IMR-90 (cell line): ENCODE measurements at regions not wholly inside any gene's neighbourhood (a gene's known extent, or its start where the extent isn't known, plus 50 kb on each side); places are given as distances from the start of the nearest gene placed in this dataset.

Source experiments
- ATAC-seq: fragments of 200-7000 bp; cut with Tn5 transposase; 2 replicates; pipeline ENCODE4 v1.9.1; 2020; ENCODE audit warnings: low read depth, mild to moderate bottlenecking, moderate library complexity
- BruUV-seq: library from RNA; stranded (reverse); fragments of 400-500 nt; replicated peaks from 2 replicates; lab custom pipeline; 2021; lab: Mats Ljungman, UMichigan
- CTCF ChIA-PET: fragments of 300-600 bp; formaldehyde crosslinking; extraction: SDS; loops from one replicate; lab custom pipeline; 2021; ENCODE audit warnings: antibody characterized with exemption; lab: Yijun Ruan, JAX
- POLR2A ChIA-PET: fragments of 300-600 bp; sonication (Branson Sonifier 250); formaldehyde crosslinking; loops from one replicate; lab custom pipeline; 2022; ENCODE audit warnings: antibody characterized with exemption; ENCODE audit not compliant: unreplicated experiment; lab: Charles Lee
- DNase-seq: peaks from one replicate; pipeline ENCODE4 v3.0.0; 2013
- H2AFZ ChIP-seq: replicated peaks from 2 replicates; pipeline ENCODE3; 2013; ENCODE audit warnings: low read length, mild to moderate bottlenecking; ENCODE audit not compliant: poor library complexity
- H2AK5ac ChIP-seq: 2 replicates; pipeline ENCODE4 v1.6.1; 2013; ENCODE audit warnings: low read depth, low read length, inconsistent platforms
- H2AK9ac ChIP-seq: replicated peaks from 2 replicates; pipeline ENCODE3; 2013; ENCODE audit warnings: mild to moderate bottlenecking, low read depth, low read length, moderate library complexity; ENCODE audit not compliant: poor library complexity
- H2BK120ac ChIP-seq: 2 replicates; pipeline ENCODE4 v1.6.1; 2013; ENCODE audit warnings: low read depth, low read length, inconsistent platforms
- H2BK15ac ChIP-seq: 3 replicates; pipeline ENCODE4 v1.6.1; 2013; ENCODE audit warnings: low read depth, low read length, inconsistent platforms
- H2BK20ac ChIP-seq: 2 replicates; pipeline ENCODE4 v1.6.1; 2013; ENCODE audit warnings: low read depth, mild to moderate bottlenecking, inconsistent platforms, low read length, moderate library complexity
- H2BK5ac ChIP-seq: 2 replicates; pipeline ENCODE4 v1.6.1; 2013; ENCODE audit warnings: mild to moderate bottlenecking, low read depth, low read length, inconsistent platforms; ENCODE audit not compliant: poor library complexity, severe bottlenecking
- H3K14ac ChIP-seq: replicated peaks from 2 replicates; pipeline ENCODE4 v1.6.1; 2013; ENCODE audit warnings: low read depth, low read length, inconsistent platforms
- H3K18ac ChIP-seq: 2 replicates; pipeline ENCODE4 v1.6.1; 2013; ENCODE audit warnings: low read depth, low read length, control low read depth
- H3K23ac ChIP-seq: 2 replicates; pipeline ENCODE4 v1.6.1; 2013; ENCODE audit warnings: low read depth, low read length, inconsistent platforms
- H3K27ac ChIP-seq: 2 replicates; pipeline ENCODE4 v1.5.1; 2013; ENCODE audit warnings: mild to moderate bottlenecking, control low read depth, low read length; ENCODE audit not compliant: insufficient read depth
- H3K27me3 ChIP-seq: 2 replicates; pipeline ENCODE4 v1.6.1; 2013; ENCODE audit warnings: low read length; ENCODE audit not compliant: control insufficient read depth, insufficient read depth
- H3K36me3 ChIP-seq: 2 replicates; pipeline ENCODE4 v1.6.1; 2013; ENCODE audit warnings: low read length, mixed read lengths; ENCODE audit not compliant: control insufficient read depth, insufficient read depth
- H3K4ac ChIP-seq: 2 replicates; pipeline ENCODE4 v1.6.1; 2013; ENCODE audit warnings: low read depth, low read length, inconsistent platforms
- H3K4me1 ChIP-seq: 2 replicates; pipeline ENCODE4 v1.6.1; 2013; ENCODE audit warnings: low read length, mixed read lengths; ENCODE audit not compliant: control insufficient read depth, insufficient read depth
- H3K4me2 ChIP-seq: 2 replicates; pipeline ENCODE4 v1.6.1; 2013; ENCODE audit warnings: low read depth, mild to moderate bottlenecking, control low read depth, low read length, moderate library complexity
- H3K4me3 ChIP-seq: 2 replicates; pipeline ENCODE4 v1.5.1; 2013; ENCODE audit warnings: low read depth, mild to moderate bottlenecking, control low read depth, low read length, moderate library complexity; ENCODE audit not compliant: insufficient read depth
- H3K56ac ChIP-seq: 2 replicates; pipeline ENCODE4 v1.6.1; 2013; ENCODE audit warnings: low read length, inconsistent platforms; ENCODE audit not compliant: insufficient read depth; ENCODE audit errors: extremely low read depth
- H3K79me1 ChIP-seq, 2 experiments: 2 replicates each; pipeline ENCODE4 v1.6.1; 2013; ENCODE audit warnings: low read length in 2 of 2, inconsistent platforms in 1 of 2, low read depth in 1 of 2
- H3K9ac ChIP-seq: 2 replicates; pipeline ENCODE4 v1.6.1; 2013; ENCODE audit warnings: low read depth, low read length, control low read depth
- H3K9me1 ChIP-seq: 2 replicates; pipeline ENCODE4 v1.6.1; 2013; ENCODE audit warnings: low read length, inconsistent platforms; ENCODE audit not compliant: insufficient read depth
- H3K9me3 ChIP-seq: 2 replicates; pipeline ENCODE4 v1.6.1; 2013; ENCODE audit warnings: low read length; ENCODE audit not compliant: control insufficient read depth, insufficient read depth
- H4K20me1 ChIP-seq: 2 replicates; pipeline ENCODE4 v1.6.1; 2013; ENCODE audit warnings: low read length, inconsistent platforms; ENCODE audit not compliant: insufficient read depth
- H4K5ac ChIP-seq: 2 replicates; pipeline ENCODE4 v1.6.1; 2013; ENCODE audit warnings: mild to moderate bottlenecking, low read depth, low read length, control low read depth
- H4K8ac ChIP-seq, 2 experiments: 2 replicates each; pipeline ENCODE4 v1.6.1; 2013; ENCODE audit warnings: low read depth in 2 of 2, low read length in 2 of 2, control low read depth in 1 of 2, inconsistent platforms in 1 of 2
- H4K91ac ChIP-seq: 2 replicates; pipeline ENCODE4 v1.6.1; 2013; ENCODE audit warnings: low read depth, low read length, inconsistent platforms; ENCODE audit not compliant: insufficient read depth
- BHLHE40 ChIP-seq: fragments of 150-350 bp; IDR thresholded peaks from 2 replicates; pipeline ENCODE4 v1.6.1; 2016; ENCODE audit warnings: mild to moderate bottlenecking, low read depth, low read length
- CEBPB ChIP-seq: IDR thresholded peaks from 2 replicates; pipeline ENCODE4 v1.6.1; 2012; ENCODE audit warnings: low read depth, low read length, improper control_type of control experiment
- CHD1 ChIP-seq: IDR thresholded peaks from 2 replicates; pipeline ENCODE4 v1.6.1; 2012; ENCODE audit warnings: low read depth, low read length, improper control_type of control experiment
- FOS ChIP-seq: fragments of 150-350 bp; IDR thresholded peaks from 2 replicates; pipeline ENCODE4 v1.6.1; 2016; ENCODE audit warnings: low read depth, low read length
- MAFK ChIP-seq: IDR thresholded peaks from 2 replicates; pipeline ENCODE4 v1.6.1; 2012; ENCODE audit warnings: low read depth, low read length, improper control_type of control experiment
- MAZ ChIP-seq: IDR thresholded peaks from 2 replicates; pipeline ENCODE4 v1.6.1; 2012; ENCODE audit warnings: low read depth, mild to moderate bottlenecking, low read length, improper control_type of control experiment, moderate library complexity, borderline replicate concordance
- MXI1 ChIP-seq: IDR thresholded peaks from 2 replicates; pipeline ENCODE4 v1.6.1; 2012; ENCODE audit warnings: low read depth, mild to moderate bottlenecking, low read length, moderate library complexity, borderline replicate concordance
- NFE2L2 ChIP-seq: fragments of 150-350 bp; IDR thresholded peaks from 2 replicates; pipeline ENCODE4 v1.6.1; 2016; ENCODE audit warnings: low read depth, mild to moderate bottlenecking, low read length
- POLR2A ChIP-seq: IDR thresholded peaks from 2 replicates; pipeline ENCODE4 v1.6.1; 2012; ENCODE audit warnings: mild to moderate bottlenecking, low read depth, low read length
- RAD21 ChIP-seq: IDR thresholded peaks from 2 replicates; pipeline ENCODE4 v1.6.1; 2012; ENCODE audit warnings: low read length, improper control_type of control experiment
- RCOR1 ChIP-seq: IDR thresholded peaks from 2 replicates; pipeline ENCODE4 v1.6.1; 2012; ENCODE audit warnings: mild to moderate bottlenecking, low read length, improper control_type of control experiment; ENCODE audit not compliant: insufficient replicate concordance
- RFX5 ChIP-seq: IDR thresholded peaks from 2 replicates; pipeline ENCODE4 v1.8.0; 2012; ENCODE audit warnings: low read depth, mild to moderate bottlenecking, low read length, moderate library complexity
- SMC3 ChIP-seq: fragments of 150-350 bp; IDR thresholded peaks from 2 replicates; pipeline ENCODE4 v1.6.1; 2016; ENCODE audit warnings: low read depth, mild to moderate bottlenecking, antibody characterized with exemption, low read length, moderate library complexity
- WGBS, 2 experiments: methylation state at CpG; one replicate each; pipeline versions ENCODE4 v1.1.5 to v1.1.7; 2013; ENCODE audit warnings: missing lambda C conversion rate in 2 of 2; ENCODE audit not compliant: insufficient read length in 1 of 2; ENCODE audit errors: extremely low coverage in 2 of 2; 5-methylcytosine and 5-hydroxymethylcytosine counted together
- dilution Hi-C: fragments of 300-500 bp; cut with HindIII; formaldehyde crosslinking; loops from one replicate; pipeline ENCODE4 v1.14.3; 2018; ENCODE audit warnings: low sequenced_read_pairs; ENCODE audit not compliant: unreplicated experiment
- in situ Hi-C: fragments of 300-500 bp; cut with MboI; formaldehyde crosslinking; loops from 3 replicates; pipeline ENCODE4 v1.14.3; 2019; ENCODE audit warnings: low sequenced_read_pairs, inconsistent platforms, mixed read lengths
- intact Hi-C: fragments of 100-400 bp; cut with micrococcal nuclease; formaldehyde crosslinking; loops from 2 replicates; pipeline ENCODE4 v1.10.0; 2022
- TF ChIP-seq, protein P1 (sequence below): fragments of 150-350 bp; IDR thresholded peaks from 2 replicates; pipeline ENCODE4 v1.6.1; 2016; ENCODE audit warnings: low read depth, mild to moderate bottlenecking, low read length, moderate library complexity, borderline replicate concordance
- TF ChIP-seq, protein P2 (sequence below): conservative IDR thresholded peaks from 2 replicates; pipeline ENCODE4 v1.5.1; 2012; ENCODE audit warnings: mild to moderate bottlenecking, low read depth, low read length, improper control_type of control experiment
- TF ChIP-seq, protein P3 (sequence below): fragments of 150-350 bp; IDR thresholded peaks from 2 replicates; pipeline ENCODE4 v1.6.1; 2017; ENCODE audit warnings: mild to moderate bottlenecking, antibody characterized with exemption, low read length, low read depth

DNA sequence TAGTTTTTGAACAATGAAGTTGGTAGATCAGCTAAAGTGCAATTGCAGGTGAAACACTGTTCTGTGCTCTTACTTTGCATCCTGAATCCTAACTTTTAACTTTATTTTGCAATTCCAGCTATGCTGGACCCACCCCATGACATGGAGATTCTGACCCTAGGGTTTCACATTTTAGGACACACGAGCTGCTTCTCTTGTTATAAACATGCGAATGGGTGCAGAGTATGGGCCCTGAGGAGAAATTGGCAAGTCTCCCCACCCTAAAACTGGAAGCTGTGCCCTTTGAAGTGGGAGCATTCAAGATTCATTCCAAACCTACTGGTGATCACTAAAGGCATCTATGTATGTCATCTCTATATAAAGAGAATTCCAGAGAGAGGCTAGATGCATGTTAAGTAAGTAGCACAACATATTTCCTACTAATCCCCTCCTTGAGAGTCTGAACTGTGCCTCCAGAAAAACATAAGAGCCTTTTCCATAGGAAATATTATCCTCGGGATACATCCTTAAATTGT lies 794.3 kb upstream of the ZEB2 start:
- intact Hi-C loops: no loop called here
- WGBS, 2 experiments: no CpG with 5 or more reads among the region's 3 CpGs
- H3K14ac ChIP-seq: no peak overlapping the region
- no peak overlapping the region for H4K91ac ChIP-seq
- in situ Hi-C loops: no loop called here
- no peak overlapping the region for H2AK9ac ChIP-seq
- H3K9me3 ChIP-seq: no peaks in the 10 kb centered on the region
- H3K4me2 ChIP-seq: no peak overlapping the region
- no peaks in the 10 kb centered on the region for H3K36me3 ChIP-seq
- no peak overlapping the region for H3K9ac ChIP-seq
- H3K56ac ChIP-seq: no peak overlapping the region
- H3K27ac ChIP-seq: no peak overlapping the region
- no peak overlapping the region for H3K4me3 ChIP-seq
- no peak overlapping the region for H4K5ac ChIP-seq
- no peak overlapping the region for H2BK120ac ChIP-seq
- no peak overlapping the region for H4K8ac ChIP-seq
- no TSS peak for BruUV-seq
- H3K18ac ChIP-seq: no peak overlapping the region
- no peak overlapping the region for H2AK5ac ChIP-seq
- no peak overlapping the region for H2BK20ac ChIP-seq
- dilution Hi-C loops: no loop called here
- no peak overlapping the region for H2BK15ac ChIP-seq
- H3K27me3 ChIP-seq: no peaks in the 10 kb centered on the region
- H4K20me1 ChIP-seq: no peaks in the 10 kb centered on the region
- H3K4me1 ChIP-seq: no peaks in the 10 kb centered on the region
- no peak overlapping the region for H3K23ac ChIP-seq
- no peaks in the 10 kb centered on the region for H3K79me1 ChIP-seq
- ATAC-seq: no peak
- no peak overlapping the region for H2AFZ ChIP-seq
- POLR2A ChIA-PET: no interaction called here
- no peak for DNase-seq
- CTCF ChIA-PET: no interaction called here
- H2BK5ac ChIP-seq: no peak overlapping the region
- H3K4ac ChIP-seq: no peak overlapping the region
- no peak for TF ChIP-seq POLR2A
- TF ChIP-seq RAD21: no peak
- TF ChIP-seq, protein P1, sequence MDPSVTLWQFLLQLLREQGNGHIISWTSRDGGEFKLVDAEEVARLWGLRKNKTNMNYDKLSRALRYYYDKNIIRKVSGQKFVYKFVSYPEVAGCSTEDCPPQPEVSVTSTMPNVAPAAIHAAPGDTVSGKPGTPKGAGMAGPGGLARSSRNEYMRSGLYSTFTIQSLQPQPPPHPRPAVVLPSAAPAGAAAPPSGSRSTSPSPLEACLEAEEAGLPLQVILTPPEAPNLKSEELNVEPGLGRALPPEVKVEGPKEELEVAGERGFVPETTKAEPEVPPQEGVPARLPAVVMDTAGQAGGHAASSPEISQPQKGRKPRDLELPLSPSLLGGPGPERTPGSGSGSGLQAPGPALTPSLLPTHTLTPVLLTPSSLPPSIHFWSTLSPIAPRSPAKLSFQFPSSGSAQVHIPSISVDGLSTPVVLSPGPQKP: no peak
- no peak for TF ChIP-seq MAZ
- TF ChIP-seq RCOR1: no peak
- no peak for TF ChIP-seq SMC3
- TF ChIP-seq MXI1: no peak
- no peak for TF ChIP-seq NFE2L2
- TF ChIP-seq, protein P2, sequence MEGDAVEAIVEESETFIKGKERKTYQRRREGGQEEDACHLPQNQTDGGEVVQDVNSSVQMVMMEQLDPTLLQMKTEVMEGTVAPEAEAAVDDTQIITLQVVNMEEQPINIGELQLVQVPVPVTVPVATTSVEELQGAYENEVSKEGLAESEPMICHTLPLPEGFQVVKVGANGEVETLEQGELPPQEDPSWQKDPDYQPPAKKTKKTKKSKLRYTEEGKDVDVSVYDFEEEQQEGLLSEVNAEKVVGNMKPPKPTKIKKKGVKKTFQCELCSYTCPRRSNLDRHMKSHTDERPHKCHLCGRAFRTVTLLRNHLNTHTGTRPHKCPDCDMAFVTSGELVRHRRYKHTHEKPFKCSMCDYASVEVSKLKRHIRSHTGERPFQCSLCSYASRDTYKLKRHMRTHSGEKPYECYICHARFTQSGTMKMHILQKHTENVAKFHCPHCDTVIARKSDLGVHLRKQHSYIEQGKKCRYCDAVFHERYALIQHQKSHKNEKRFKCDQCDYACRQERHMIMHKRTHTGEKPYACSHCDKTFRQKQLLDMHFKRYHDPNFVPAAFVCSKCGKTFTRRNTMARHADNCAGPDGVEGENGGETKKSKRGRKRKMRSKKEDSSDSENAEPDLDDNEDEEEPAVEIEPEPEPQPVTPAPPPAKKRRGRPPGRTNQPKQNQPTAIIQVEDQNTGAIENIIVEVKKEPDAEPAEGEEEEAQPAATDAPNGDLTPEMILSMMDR: no peak
- no peak for TF ChIP-seq BHLHE40
- no peak for TF ChIP-seq CHD1
- no peak for TF ChIP-seq FOS
- TF ChIP-seq CEBPB: no peak
- TF ChIP-seq MAFK: no peak
- no peak for TF ChIP-seq RFX5
- TF ChIP-seq, protein P3, sequence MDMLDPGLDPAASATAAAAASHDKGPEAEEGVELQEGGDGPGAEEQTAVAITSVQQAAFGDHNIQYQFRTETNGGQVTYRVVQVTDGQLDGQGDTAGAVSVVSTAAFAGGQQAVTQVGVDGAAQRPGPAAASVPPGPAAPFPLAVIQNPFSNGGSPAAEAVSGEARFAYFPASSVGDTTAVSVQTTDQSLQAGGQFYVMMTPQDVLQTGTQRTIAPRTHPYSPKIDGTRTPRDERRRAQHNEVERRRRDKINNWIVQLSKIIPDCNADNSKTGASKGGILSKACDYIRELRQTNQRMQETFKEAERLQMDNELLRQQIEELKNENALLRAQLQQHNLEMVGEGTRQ: no peak
- no peaks in the 10 kb centered on the region for H3K9me1 ChIP-seq
